Urinary bladder (tissue), 3 donors: ENCODE measurements at regions not wholly inside any gene's neighbourhood (a gene's known extent, or its start where the extent isn't known, plus 50 kb on each side); places are given as distances from the start of the nearest gene placed in this dataset.
"Not testable (repeated sequence)": the region's sequence is repeated elsewhere in the genome, so short reads cannot be mapped to it uniquely, and the experiment has no call there.

Experiments
- DNase-seq: peaks from one replicate; pipeline ENCODE4 v3.0.0-alpha.2; 2015; ENCODE audit errors: extremely low spot score
- H3K27ac ChIP-seq: one replicate; pipeline ENCODE4 v1.5.1; 2013; ENCODE audit warnings: low read depth, mild to moderate bottlenecking, moderate library complexity
- H3K36me3 ChIP-seq: one replicate; pipeline ENCODE4 v1.6.1; 2013; ENCODE audit warnings: mild to moderate bottlenecking, moderate library complexity; ENCODE audit not compliant: insufficient read depth
- H3K4me1 ChIP-seq: one replicate; pipeline ENCODE4 v1.6.1; 2013; ENCODE audit warnings: mild to moderate bottlenecking, moderate library complexity; ENCODE audit not compliant: insufficient read depth
- H3K4me3 ChIP-seq: one replicate; pipeline ENCODE4 v1.5.1; 2013; ENCODE audit warnings: low read depth, low read length
- WGBS: extraction: QIAGEN DNeasy Blood & Tissue Kit; methylation state at CpG from one replicate; pipeline ENCODE4 v1.1.7; 2013; 5-methylcytosine and 5-hydroxymethylcytosine counted together
- donor health status: healthy with polysubstance abuse.
- donor health status: healthy.

- Histone ChIP-seq H3K4me1 (no peaks in the 10 kb centered on the region), H3K4me3 (no peak overlapping the region), H3K27ac (no peak overlapping the region), H3K36me3 (no peaks in the 10 kb centered on the region)
- DNase-seq = no peak
Measured at GRCh38 chr4:141548791-141549190, 87.6 kb upstream of the IL15 start.

GRCh38 chr4:141560056-141560455 lies 76.3 kb upstream of the IL15 start:
- no peak for DNase-seq
- Histone ChIP-seq H3K4me1 (no peaks in the 10 kb centered on the region), H3K27ac (no peak overlapping the region), H3K36me3 (no peaks in the 10 kb centered on the region), H3K4me3 (no peak overlapping the region)
- WGBS = 50% methylated on average over 1 of the region's 1 CpG

- Histone ChIP-seq H3K4me1 (no peaks in the 10 kb centered on the region), H3K27ac (no peak overlapping the region), H3K4me3 (no peak overlapping the region), H3K36me3 (no peaks in the 10 kb centered on the region)
- no peak for DNase-seq
- WGBS = 90% methylated on average over 2 of the region's 2 CpGs
Measured at GRCh38 chr4:141562649-141563048, 73.7 kb upstream of the IL15 start.

GRCh38 chr4:141563723-141564122 lies 72.7 kb upstream of the IL15 start:
- Histone ChIP-seq H3K36me3 (no peaks in the 10 kb centered on the region), H3K27ac (no peak overlapping the region), H3K4me1 (no peaks in the 10 kb centered on the region)

GRCh38 chr4:141564961-141565360 lies 71.4 kb upstream of the IL15 start:
- 93% methylated on average over 15 of the region's 15 CpGs for WGBS
- not testable (repeated sequence) for H3K27ac ChIP-seq, H3K4me1 ChIP-seq, H3K4me3 ChIP-seq, H3K36me3 ChIP-seq, DNase-seq

More at GRCh38 chr4:141563723-141564122, 72.7 kb upstream of the IL15 start:
- DNase-seq = no peak
- no peak overlapping the region for H3K4me3 ChIP-seq

- no peak overlapping the region for H3K27ac ChIP-seq
- DNase-seq = no peak
- no peaks in the 10 kb centered on the region for H3K4me1 ChIP-seq
- WGBS = 93% methylated on average over 3 of the region's 3 CpGs
- H3K36me3 ChIP-seq = no peaks in the 10 kb centered on the region
- no peak overlapping the region for H3K4me3 ChIP-seq
Measured at GRCh38 chr4:141565379-141566089, 70.8 kb upstream of the IL15 start.

- Histone ChIP-seq H3K4me1 (no peaks in the 10 kb centered on the region), H3K4me3 (no peak overlapping the region), H3K36me3 (no peaks in the 10 kb centered on the region), H3K27ac (no peak overlapping the region)
- no peak for DNase-seq
- 91% methylated on average over 4 of the region's 4 CpGs for WGBS
Measured at GRCh38 chr4:141567326-141567915, 69.0 kb upstream of the IL15 start.

GRCh38 chr4:141569141-141569540 lies 67.2 kb upstream of the IL15 start:
- no peak overlapping the region for H3K27ac ChIP-seq
- no peak overlapping the region for H3K4me3 ChIP-seq
- no peaks in the 10 kb centered on the region for H3K36me3 ChIP-seq
- no peak for DNase-seq
- no peaks in the 10 kb centered on the region for H3K4me1 ChIP-seq
- WGBS = 75% methylated on average over 2 of the region's 2 CpGs

GRCh38 chr4:141570290-141570689 lies 66.1 kb upstream of the IL15 start:
- no peak overlapping the region for H3K27ac ChIP-seq
- H3K4me3 ChIP-seq = no peak overlapping the region
- no peaks in the 10 kb centered on the region for H3K4me1 ChIP-seq
- DNase-seq = no peak
- no peaks in the 10 kb centered on the region for H3K36me3 ChIP-seq

- no peak for DNase-seq
- 73% methylated on average over 2 of the region's 2 CpGs for WGBS
- Histone ChIP-seq H3K4me3 (no peak overlapping the region), H3K27ac (no peak overlapping the region), H3K4me1 (no peaks in the 10 kb centered on the region), H3K36me3 (no peaks in the 10 kb centered on the region)
Measured at GRCh38 chr4:141571362-141571761, 65.0 kb upstream of the IL15 start.

GRCh38 chr4:141571793-141572192 lies 64.6 kb upstream of the IL15 start:
- Histone ChIP-seq H3K36me3 (no peaks in the 10 kb centered on the region), H3K4me1 (no peaks in the 10 kb centered on the region), H3K4me3 (no peak overlapping the region), H3K27ac (no peak overlapping the region)
- no peak for DNase-seq
- 62% methylated on average over 6 of the region's 6 CpGs for WGBS

GRCh38 chr4:141573678-141574077 lies 62.7 kb upstream of the IL15 start:
- Histone ChIP-seq H3K36me3 (no peaks in the 10 kb centered on the region), H3K4me3 (no peak overlapping the region), H3K27ac (no peak overlapping the region), H3K4me1 (no peaks in the 10 kb centered on the region)
- no peak for DNase-seq

GRCh38 chr4:141575884-141576283 lies 60.5 kb upstream of the IL15 start:
- H3K36me3 ChIP-seq = no peaks in the 10 kb centered on the region
- H3K4me3 ChIP-seq = no peak overlapping the region
- DNase-seq = no peak
- no peaks in the 10 kb centered on the region for H3K4me1 ChIP-seq
- WGBS = 56% methylated on average over 4 of the region's 4 CpGs
- H3K27ac ChIP-seq = no peak overlapping the region

GRCh38 chr4:141576585-141577110 lies 59.7 kb upstream of the IL15 start:
- WGBS = 90% methylated on average over 8 of the region's 8 CpGs
- no peaks in the 10 kb centered on the region for H3K4me1 ChIP-seq
- H3K27ac ChIP-seq = no peak overlapping the region
- no peak for DNase-seq
- H3K4me3 ChIP-seq = no peak overlapping the region
- no peaks in the 10 kb centered on the region for H3K36me3 ChIP-seq
